IMR-90 (cell line): ENCODE measurements at regions not wholly inside any gene's neighbourhood (a gene's known extent, or its start where the extent isn't known, plus 50 kb on each side); places are given as distances from the start of the nearest gene placed in this dataset.

Experiments used
- ATAC-seq: fragments of 200-7000 bp; cut with Tn5 transposase; 2 replicates; pipeline ENCODE4 v1.9.1; 2020; ENCODE audit warnings: low read depth, mild to moderate bottlenecking, moderate library complexity
- BruUV-seq: library from RNA; stranded (reverse); fragments of 400-500 nt; replicated peaks from 2 replicates; lab custom pipeline; 2021; lab: Mats Ljungman, UMichigan
- CTCF ChIA-PET: fragments of 300-600 bp; formaldehyde crosslinking; extraction: SDS; loops from one replicate; lab custom pipeline; 2021; ENCODE audit warnings: antibody characterized with exemption; lab: Yijun Ruan, JAX
- POLR2A ChIA-PET: fragments of 300-600 bp; sonication (Branson Sonifier 250); formaldehyde crosslinking; loops from one replicate; lab custom pipeline; 2022; ENCODE audit warnings: antibody characterized with exemption; ENCODE audit not compliant: unreplicated experiment; lab: Charles Lee
- DNase-seq: peaks from one replicate; pipeline ENCODE4 v3.0.0; 2013
- H2AFZ ChIP-seq: replicated peaks from 2 replicates; pipeline ENCODE3; 2013; ENCODE audit warnings: low read length, mild to moderate bottlenecking; ENCODE audit not compliant: poor library complexity
- H2AK5ac ChIP-seq: 2 replicates; pipeline ENCODE4 v1.6.1; 2013; ENCODE audit warnings: low read depth, low read length, inconsistent platforms
- H2AK9ac ChIP-seq: replicated peaks from 2 replicates; pipeline ENCODE3; 2013; ENCODE audit warnings: mild to moderate bottlenecking, low read depth, low read length, moderate library complexity; ENCODE audit not compliant: poor library complexity
- H2BK120ac ChIP-seq: 2 replicates; pipeline ENCODE4 v1.6.1; 2013; ENCODE audit warnings: low read depth, low read length, inconsistent platforms
- H2BK15ac ChIP-seq: 3 replicates; pipeline ENCODE4 v1.6.1; 2013; ENCODE audit warnings: low read depth, low read length, inconsistent platforms
- H2BK20ac ChIP-seq: 2 replicates; pipeline ENCODE4 v1.6.1; 2013; ENCODE audit warnings: low read depth, mild to moderate bottlenecking, inconsistent platforms, low read length, moderate library complexity
- H2BK5ac ChIP-seq: 2 replicates; pipeline ENCODE4 v1.6.1; 2013; ENCODE audit warnings: mild to moderate bottlenecking, low read depth, low read length, inconsistent platforms; ENCODE audit not compliant: poor library complexity, severe bottlenecking
- H3K14ac ChIP-seq: replicated peaks from 2 replicates; pipeline ENCODE4 v1.6.1; 2013; ENCODE audit warnings: low read depth, low read length, inconsistent platforms
- H3K18ac ChIP-seq: 2 replicates; pipeline ENCODE4 v1.6.1; 2013; ENCODE audit warnings: low read depth, low read length, control low read depth
- H3K23ac ChIP-seq: 2 replicates; pipeline ENCODE4 v1.6.1; 2013; ENCODE audit warnings: low read depth, low read length, inconsistent platforms
- H3K27ac ChIP-seq: 2 replicates; pipeline ENCODE4 v1.5.1; 2013; ENCODE audit warnings: mild to moderate bottlenecking, control low read depth, low read length; ENCODE audit not compliant: insufficient read depth
- H3K27me3 ChIP-seq: 2 replicates; pipeline ENCODE4 v1.6.1; 2013; ENCODE audit warnings: low read length; ENCODE audit not compliant: control insufficient read depth, insufficient read depth
- H3K36me3 ChIP-seq: 2 replicates; pipeline ENCODE4 v1.6.1; 2013; ENCODE audit warnings: low read length, mixed read lengths; ENCODE audit not compliant: control insufficient read depth, insufficient read depth
- H3K4ac ChIP-seq: 2 replicates; pipeline ENCODE4 v1.6.1; 2013; ENCODE audit warnings: low read depth, low read length, inconsistent platforms
- H3K4me1 ChIP-seq: 2 replicates; pipeline ENCODE4 v1.6.1; 2013; ENCODE audit warnings: low read length, mixed read lengths; ENCODE audit not compliant: control insufficient read depth, insufficient read depth
- H3K4me2 ChIP-seq: 2 replicates; pipeline ENCODE4 v1.6.1; 2013; ENCODE audit warnings: low read depth, mild to moderate bottlenecking, control low read depth, low read length, moderate library complexity
- H3K4me3 ChIP-seq: 2 replicates; pipeline ENCODE4 v1.5.1; 2013; ENCODE audit warnings: low read depth, mild to moderate bottlenecking, control low read depth, low read length, moderate library complexity; ENCODE audit not compliant: insufficient read depth
- H3K56ac ChIP-seq: 2 replicates; pipeline ENCODE4 v1.6.1; 2013; ENCODE audit warnings: low read length, inconsistent platforms; ENCODE audit not compliant: insufficient read depth; ENCODE audit errors: extremely low read depth
- H3K79me1 ChIP-seq, 2 experiments: 2 replicates each; pipeline ENCODE4 v1.6.1; 2013; ENCODE audit warnings: low read length in 2 of 2, inconsistent platforms in 1 of 2, low read depth in 1 of 2
- H3K9ac ChIP-seq: 2 replicates; pipeline ENCODE4 v1.6.1; 2013; ENCODE audit warnings: low read depth, low read length, control low read depth
- H3K9me1 ChIP-seq: 2 replicates; pipeline ENCODE4 v1.6.1; 2013; ENCODE audit warnings: low read length, inconsistent platforms; ENCODE audit not compliant: insufficient read depth
- H3K9me3 ChIP-seq: 2 replicates; pipeline ENCODE4 v1.6.1; 2013; ENCODE audit warnings: low read length; ENCODE audit not compliant: control insufficient read depth, insufficient read depth
- H4K20me1 ChIP-seq: 2 replicates; pipeline ENCODE4 v1.6.1; 2013; ENCODE audit warnings: low read length, inconsistent platforms; ENCODE audit not compliant: insufficient read depth
- H4K5ac ChIP-seq: 2 replicates; pipeline ENCODE4 v1.6.1; 2013; ENCODE audit warnings: mild to moderate bottlenecking, low read depth, low read length, control low read depth
- H4K8ac ChIP-seq, 2 experiments: 2 replicates each; pipeline ENCODE4 v1.6.1; 2013; ENCODE audit warnings: low read depth in 2 of 2, low read length in 2 of 2, control low read depth in 1 of 2, inconsistent platforms in 1 of 2
- H4K91ac ChIP-seq: 2 replicates; pipeline ENCODE4 v1.6.1; 2013; ENCODE audit warnings: low read depth, low read length, inconsistent platforms; ENCODE audit not compliant: insufficient read depth
- CHD1 ChIP-seq: IDR thresholded peaks from 2 replicates; pipeline ENCODE4 v1.6.1; 2012; ENCODE audit warnings: low read depth, low read length, improper control_type of control experiment
- MAFK ChIP-seq: IDR thresholded peaks from 2 replicates; pipeline ENCODE4 v1.6.1; 2012; ENCODE audit warnings: low read depth, low read length, improper control_type of control experiment
- MAZ ChIP-seq: IDR thresholded peaks from 2 replicates; pipeline ENCODE4 v1.6.1; 2012; ENCODE audit warnings: low read depth, mild to moderate bottlenecking, low read length, improper control_type of control experiment, moderate library complexity, borderline replicate concordance
- MXI1 ChIP-seq: IDR thresholded peaks from 2 replicates; pipeline ENCODE4 v1.6.1; 2012; ENCODE audit warnings: low read depth, mild to moderate bottlenecking, low read length, moderate library complexity, borderline replicate concordance
- NFE2L2 ChIP-seq: fragments of 150-350 bp; IDR thresholded peaks from 2 replicates; pipeline ENCODE4 v1.6.1; 2016; ENCODE audit warnings: low read depth, mild to moderate bottlenecking, low read length
- POLR2A ChIP-seq: IDR thresholded peaks from 2 replicates; pipeline ENCODE4 v1.6.1; 2012; ENCODE audit warnings: mild to moderate bottlenecking, low read depth, low read length
- RCOR1 ChIP-seq: IDR thresholded peaks from 2 replicates; pipeline ENCODE4 v1.6.1; 2012; ENCODE audit warnings: mild to moderate bottlenecking, low read length, improper control_type of control experiment; ENCODE audit not compliant: insufficient replicate concordance
- SMC3 ChIP-seq: fragments of 150-350 bp; IDR thresholded peaks from 2 replicates; pipeline ENCODE4 v1.6.1; 2016; ENCODE audit warnings: low read depth, mild to moderate bottlenecking, antibody characterized with exemption, low read length, moderate library complexity
- WGBS, 2 experiments: methylation state at CpG; one replicate each; pipeline versions ENCODE4 v1.1.5 to v1.1.7; 2013; ENCODE audit warnings: missing lambda C conversion rate in 2 of 2; ENCODE audit not compliant: insufficient read length in 1 of 2; ENCODE audit errors: extremely low coverage in 2 of 2; 5-methylcytosine and 5-hydroxymethylcytosine counted together
- dilution Hi-C: fragments of 300-500 bp; cut with HindIII; formaldehyde crosslinking; loops from one replicate; pipeline ENCODE4 v1.14.3; 2018; ENCODE audit warnings: low sequenced_read_pairs; ENCODE audit not compliant: unreplicated experiment
- in situ Hi-C: fragments of 300-500 bp; cut with MboI; formaldehyde crosslinking; loops from 3 replicates; pipeline ENCODE4 v1.14.3; 2019; ENCODE audit warnings: low sequenced_read_pairs, inconsistent platforms, mixed read lengths
- intact Hi-C: fragments of 100-400 bp; cut with micrococcal nuclease; formaldehyde crosslinking; loops from 2 replicates; pipeline ENCODE4 v1.10.0; 2022
- TF ChIP-seq, protein P1 (sequence below): conservative IDR thresholded peaks from 2 replicates; pipeline ENCODE4 v1.5.1; 2012; ENCODE audit warnings: mild to moderate bottlenecking, low read depth, low read length, improper control_type of control experiment
- TF ChIP-seq, protein P2 (sequence below): fragments of 150-350 bp; IDR thresholded peaks from 2 replicates; pipeline ENCODE4 v1.6.1; 2016; ENCODE audit warnings: low read depth, mild to moderate bottlenecking, low read length, moderate library complexity, borderline replicate concordance

DNA sequence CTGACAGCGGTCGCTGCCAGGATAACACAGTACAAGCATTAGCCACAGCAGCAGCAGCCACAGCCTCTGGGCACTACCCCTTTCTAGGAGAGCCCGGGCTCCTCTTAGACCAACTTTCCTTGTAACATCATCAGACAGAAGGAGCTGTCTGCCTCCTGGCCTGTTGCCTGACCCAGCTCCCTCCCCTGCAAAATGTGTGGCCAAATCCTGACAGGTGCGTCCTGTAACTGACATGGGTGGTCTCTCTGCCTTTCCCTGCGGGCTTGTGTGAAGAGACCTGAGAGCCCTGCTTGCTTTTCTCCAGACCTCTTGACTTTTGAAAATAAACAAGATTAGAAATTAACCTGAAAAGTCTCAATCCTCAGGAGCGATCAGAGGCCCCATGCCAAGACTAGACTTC, 824.9 kb downstream of the RAPGEF2 start:
- H3K4me1 ChIP-seq = no peaks in the 10 kb centered on the region
- H3K9me1 ChIP-seq = no peaks in the 10 kb centered on the region
- no peaks in the 10 kb centered on the region for H3K79me1 ChIP-seq
- no peaks in the 10 kb centered on the region for H4K20me1 ChIP-seq
- H2AK5ac ChIP-seq = no peak overlapping the region
- ChIA-PET CTCF (no interaction called here), POLR2A (no interaction called here)
- H3K27ac ChIP-seq = no peak overlapping the region
- no peak overlapping the region for H4K8ac ChIP-seq
- WGBS, 2 experiments = 10% methylated on average over 2 of the region's 6 CpGs; no CpG with 5 or more reads in 1 of the 2 experiments
- H3K9me3 ChIP-seq = peaks cover 11% of the 10 kb centered on the region
- H3K4ac ChIP-seq = no peak overlapping the region
- H2BK20ac ChIP-seq = no peak overlapping the region
- H4K5ac ChIP-seq = no peak overlapping the region
- no peak overlapping the region for H2AFZ ChIP-seq
- no peak overlapping the region for H2BK15ac ChIP-seq
- dilution Hi-C loops = no loop called here
- DNase-seq = no peak
- no peak overlapping the region for H2AK9ac ChIP-seq
- H2BK5ac ChIP-seq = no peak overlapping the region
- TF ChIP-seq, protein P1, sequence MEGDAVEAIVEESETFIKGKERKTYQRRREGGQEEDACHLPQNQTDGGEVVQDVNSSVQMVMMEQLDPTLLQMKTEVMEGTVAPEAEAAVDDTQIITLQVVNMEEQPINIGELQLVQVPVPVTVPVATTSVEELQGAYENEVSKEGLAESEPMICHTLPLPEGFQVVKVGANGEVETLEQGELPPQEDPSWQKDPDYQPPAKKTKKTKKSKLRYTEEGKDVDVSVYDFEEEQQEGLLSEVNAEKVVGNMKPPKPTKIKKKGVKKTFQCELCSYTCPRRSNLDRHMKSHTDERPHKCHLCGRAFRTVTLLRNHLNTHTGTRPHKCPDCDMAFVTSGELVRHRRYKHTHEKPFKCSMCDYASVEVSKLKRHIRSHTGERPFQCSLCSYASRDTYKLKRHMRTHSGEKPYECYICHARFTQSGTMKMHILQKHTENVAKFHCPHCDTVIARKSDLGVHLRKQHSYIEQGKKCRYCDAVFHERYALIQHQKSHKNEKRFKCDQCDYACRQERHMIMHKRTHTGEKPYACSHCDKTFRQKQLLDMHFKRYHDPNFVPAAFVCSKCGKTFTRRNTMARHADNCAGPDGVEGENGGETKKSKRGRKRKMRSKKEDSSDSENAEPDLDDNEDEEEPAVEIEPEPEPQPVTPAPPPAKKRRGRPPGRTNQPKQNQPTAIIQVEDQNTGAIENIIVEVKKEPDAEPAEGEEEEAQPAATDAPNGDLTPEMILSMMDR = no peak
- TF ChIP-seq MAZ (no peak), NFE2L2 (no peak), CHD1 (no peak), MAFK (no peak), POLR2A (no peak), MXI1 (no peak), SMC3 (no peak), RCOR1 (no peak)
- TF ChIP-seq, protein P2, sequence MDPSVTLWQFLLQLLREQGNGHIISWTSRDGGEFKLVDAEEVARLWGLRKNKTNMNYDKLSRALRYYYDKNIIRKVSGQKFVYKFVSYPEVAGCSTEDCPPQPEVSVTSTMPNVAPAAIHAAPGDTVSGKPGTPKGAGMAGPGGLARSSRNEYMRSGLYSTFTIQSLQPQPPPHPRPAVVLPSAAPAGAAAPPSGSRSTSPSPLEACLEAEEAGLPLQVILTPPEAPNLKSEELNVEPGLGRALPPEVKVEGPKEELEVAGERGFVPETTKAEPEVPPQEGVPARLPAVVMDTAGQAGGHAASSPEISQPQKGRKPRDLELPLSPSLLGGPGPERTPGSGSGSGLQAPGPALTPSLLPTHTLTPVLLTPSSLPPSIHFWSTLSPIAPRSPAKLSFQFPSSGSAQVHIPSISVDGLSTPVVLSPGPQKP = no peak
- no peak overlapping the region for H3K14ac ChIP-seq
- no peak overlapping the region for H3K4me2 ChIP-seq
- H3K4me3 ChIP-seq = no peak overlapping the region
- no TSS peak for BruUV-seq
- H3K9ac ChIP-seq = no peak overlapping the region
- in situ Hi-C loops = no loop called here
- no peaks in the 10 kb centered on the region for H3K36me3 ChIP-seq
- H2BK120ac ChIP-seq = no peak overlapping the region
- no peak overlapping the region for H3K18ac ChIP-seq
- no peak overlapping the region for H4K91ac ChIP-seq
- H3K27me3 ChIP-seq = no peaks in the 10 kb centered on the region
- no peak for ATAC-seq
- H3K56ac ChIP-seq = no peak overlapping the region
- no peak overlapping the region for H3K23ac ChIP-seq
- intact Hi-C loops = no loop called here
